ENCODE measurements at regions not wholly inside any gene's neighbourhood (a gene's known extent, or its start where the extent isn't known, plus 50 kb on each side); places are given as distances from the start of the nearest gene placed in this dataset.

GRCh38 chr3:152177757-152178156, 91.0 kb upstream of the MBNL1 start:
- no peak for DNase-seq (ENCODE audit: low read depth)
- H3K4me3 ChIP-seq (ENCODE audit: low read depth, low read length): no peak overlapping the region
- ChIA-PET POLR2A (no interaction called here), CTCF (no interaction called here)
- TF ChIP-seq CTCF (IDR thresholded peaks at IDR 0.05; ENCODE audit: insufficient read depth, low read depth, low read length): no peak
- H3K36me3 ChIP-seq (ENCODE audit: control insufficient read depth, insufficient read depth, low read length): no peaks in the 10 kb centered on the region
- no peaks in the 10 kb centered on the region for H3K27me3 ChIP-seq (ENCODE audit: control insufficient read depth, insufficient read depth, low read length)

GRCh38 chr3:152183473-152183872, 85.3 kb upstream of the MBNL1 start:
- no peak overlapping the region for H3K4me3 ChIP-seq (ENCODE audit: low read depth, low read length)
- POLR2A ChIA-PET: no interaction called here
- CTCF ChIA-PET: interaction anchor here (1.1 kb wide), 1 partner anchor 283 kb away, joined by 3 read pairs; no protein-coding TSS in a partner anchor
- H3K27me3 ChIP-seq (ENCODE audit: control insufficient read depth, insufficient read depth, low read length): no peaks in the 10 kb centered on the region
- H3K36me3 ChIP-seq (ENCODE audit: control insufficient read depth, insufficient read depth, low read length): no peaks in the 10 kb centered on the region
- peak; percentile 20; the same call in 1 of the 2 replicates for TF ChIP-seq CTCF (IDR thresholded peaks at IDR 0.05; ENCODE audit: insufficient read depth, low read depth, low read length)
- no peak for DNase-seq (ENCODE audit: low read depth)

GRCh38 chr3:152184971-152185686, 83.6 kb upstream of the MBNL1 start:
- no peak for DNase-seq (ENCODE audit: low read depth)
- H3K36me3 ChIP-seq (ENCODE audit: control insufficient read depth, insufficient read depth, low read length): no peaks in the 10 kb centered on the region
- no peak overlapping the region for H3K4me3 ChIP-seq (ENCODE audit: low read depth, low read length)
- H3K27me3 ChIP-seq (ENCODE audit: control insufficient read depth, insufficient read depth, low read length): no peaks in the 10 kb centered on the region
- CTCF ChIA-PET: interaction anchor here (0.6 kb wide), 1 partner anchor 926 kb away, joined by 3 read pairs; no protein-coding TSS in a partner anchor
- no peak for TF ChIP-seq CTCF (IDR thresholded peaks at IDR 0.05; ENCODE audit: insufficient read depth, low read depth, low read length)
- POLR2A ChIA-PET: interaction anchor here (1.1 kb wide), 1 partner anchor 9 kb away, joined by 4 read pairs; no protein-coding TSS in a partner anchor

GRCh38 chr3:152185891-152186630, 82.7 kb upstream of the MBNL1 start:
- H3K27me3 ChIP-seq (ENCODE audit: control insufficient read depth, insufficient read depth, low read length): no peaks in the 10 kb centered on the region
- TF ChIP-seq CTCF (IDR thresholded peaks at IDR 0.05; ENCODE audit: insufficient read depth, low read depth, low read length): no peak
- no peak overlapping the region for H3K4me3 ChIP-seq (ENCODE audit: low read depth, low read length)
- ChIA-PET POLR2A (interaction anchor here (1.1 kb wide), 1 partner anchor 10 kb away, joined by 4 read pairs; no protein-coding TSS in a partner anchor), CTCF (interaction anchor here (1.2 kb wide), 1 partner anchor 114 kb away, joined by 3 read pairs; no protein-coding TSS in a partner anchor)
- DNase-seq (ENCODE audit: low read depth): peak; percentile 37
- H3K36me3 ChIP-seq (ENCODE audit: control insufficient read depth, insufficient read depth, low read length): no peaks in the 10 kb centered on the region

GRCh38 chr3:152190636-152191183, 78.0 kb upstream of the MBNL1 start:
- CTCF ChIA-PET: interaction anchor here (0.9 kb wide), 1 partner anchor 117 kb away, joined by 3 read pairs; no protein-coding TSS in a partner anchor
- no peak for DNase-seq (ENCODE audit: low read depth)
- Histone ChIP-seq H3K4me3 (ENCODE audit: low read depth, low read length) (no peak overlapping the region), H3K27me3 (ENCODE audit: control insufficient read depth, insufficient read depth, low read length) (no peaks in the 10 kb centered on the region), H3K36me3 (ENCODE audit: control insufficient read depth, insufficient read depth, low read length) (no peaks in the 10 kb centered on the region)
- POLR2A ChIA-PET: no interaction called here
- no peak for TF ChIP-seq CTCF (IDR thresholded peaks at IDR 0.05; ENCODE audit: insufficient read depth, low read depth, low read length)

Data from BJ (cell line).